ENCODE measurements at regions not wholly inside any gene's neighbourhood (a gene's known extent, or its start where the extent isn't known, plus 50 kb on each side); places are given as distances from the start of the nearest gene placed in this dataset.

GRCh38 chr17:53740312-53740711 is 82.4 kb upstream of the KIF2B start:
- ChIA-PET CTCF (interaction anchor here (2.1 kb wide), 1 partner anchor 18 kb away, joined by 5 read pairs; no protein-coding TSS in a partner anchor), POLR2A (interaction anchor here (0.7 kb wide), 1 partner anchor 11 kb away, joined by 3 read pairs; no protein-coding TSS in a partner anchor)
- Mint-ChIP-seq H3K9me3 (ENCODE audit: unreplicated experiment) (no peaks in the 10 kb centered on the region), H3K4me3 (ENCODE audit: unreplicated experiment) (no peak overlapping the region), H3K4me1 (ENCODE audit: insufficient read depth, unreplicated experiment) (no peaks in the 10 kb centered on the region), H3K27ac (ENCODE audit: low read depth, unreplicated experiment) (no peak overlapping the region), H3K27me3 (ENCODE audit: insufficient read depth, unreplicated experiment) (no peaks in the 10 kb centered on the region), H3K36me3 (ENCODE audit: insufficient read depth, unreplicated experiment) (no peaks in the 10 kb centered on the region)
- no peak for DNase-seq (ENCODE audit: unreplicated experiment)
- intact Hi-C loops (cut with micrococcal nuclease) = no loop called here
- BruUV-seq (replicated peaks) = no TSS peak
- TF ChIP-seq CTCF (IDR thresholded peaks at IDR 0.05; ENCODE audit: unreplicated experiment) = no peak

GRCh38 chr17:53736516-53737240 is 86.0 kb upstream of the KIF2B start:
- intact Hi-C loops (cut with micrococcal nuclease) = no loop called here
- ChIA-PET CTCF (interaction anchor here (1.1 kb wide), 1 partner anchor 10 kb away, joined by 3 read pairs; no protein-coding TSS in a partner anchor), POLR2A (no interaction called here)
- Mint-ChIP-seq H3K27ac (ENCODE audit: low read depth, unreplicated experiment) (no peak overlapping the region), H3K4me3 (ENCODE audit: unreplicated experiment) (no peak overlapping the region), H3K36me3 (ENCODE audit: insufficient read depth, unreplicated experiment) (no peaks in the 10 kb centered on the region), H3K27me3 (ENCODE audit: insufficient read depth, unreplicated experiment) (no peaks in the 10 kb centered on the region), H3K9me3 (ENCODE audit: unreplicated experiment) (no peaks in the 10 kb centered on the region), H3K4me1 (ENCODE audit: insufficient read depth, unreplicated experiment) (no peaks in the 10 kb centered on the region)
- no TSS peak for BruUV-seq (replicated peaks)
- TF ChIP-seq CTCF (IDR thresholded peaks at IDR 0.05; ENCODE audit: unreplicated experiment) = no peak
- DNase-seq (ENCODE audit: unreplicated experiment) = no peak

GRCh38 chr17:53724726-53725125 is 98.0 kb upstream of the KIF2B start:
- intact Hi-C loops (cut with micrococcal nuclease) = no loop called here
- Mint-ChIP-seq H3K27ac (ENCODE audit: low read depth, unreplicated experiment) (no peak overlapping the region), H3K4me3 (ENCODE audit: unreplicated experiment) (no peak overlapping the region), H3K27me3 (ENCODE audit: insufficient read depth, unreplicated experiment) (no peaks in the 10 kb centered on the region), H3K9me3 (ENCODE audit: unreplicated experiment) (peaks cover 11% of the 10 kb centered on the region), H3K4me1 (ENCODE audit: insufficient read depth, unreplicated experiment) (peaks cover 11% of the 10 kb centered on the region), H3K36me3 (ENCODE audit: insufficient read depth, unreplicated experiment) (no peaks in the 10 kb centered on the region)
- no peak for TF ChIP-seq CTCF (IDR thresholded peaks at IDR 0.05; ENCODE audit: unreplicated experiment)
- CTCF ChIA-PET = interaction anchor here (0.6 kb wide), 2 partner anchors 300 to 705 kb away, joined by 3 read pairs; no protein-coding TSS in a partner anchor
- no TSS peak for BruUV-seq (replicated peaks)
- DNase-seq (ENCODE audit: unreplicated experiment) = no peak
- POLR2A ChIA-PET = interaction anchor here (0.9 kb wide), 1 partner anchor 24 kb away, joined by 4 read pairs; no protein-coding TSS in a partner anchor

- intact Hi-C loops (cut with micrococcal nuclease) = no loop called here
- CTCF ChIA-PET = interaction anchor here (1.2 to 2.3 kb wide), 3 partner anchors 14 to 40 kb away, joined by 3 to 5 read pairs (median 3); no protein-coding TSS in a partner anchor
- Mint-ChIP-seq H3K27me3 (ENCODE audit: insufficient read depth, unreplicated experiment) (no peaks in the 10 kb centered on the region), H3K4me1 (ENCODE audit: insufficient read depth, unreplicated experiment) (peaks cover 15% of the 10 kb centered on the region), H3K27ac (ENCODE audit: low read depth, unreplicated experiment) (no peak overlapping the region), H3K36me3 (ENCODE audit: insufficient read depth, unreplicated experiment) (no peaks in the 10 kb centered on the region), H3K9me3 (ENCODE audit: unreplicated experiment) (peaks cover 2% of the 10 kb centered on the region), H3K4me3 (ENCODE audit: unreplicated experiment) (no peak overlapping the region)
- POLR2A ChIA-PET = interaction anchor here (1.2 kb wide), 1 partner anchor 30 kb away, joined by 3 read pairs; no protein-coding TSS in a partner anchor
- peak; percentile 96 for DNase-seq (ENCODE audit: unreplicated experiment)
- TF ChIP-seq CTCF (IDR thresholded peaks at IDR 0.05; ENCODE audit: unreplicated experiment) = no peak
- BruUV-seq (replicated peaks) = no TSS peak
Measured at GRCh38 chr17:53722407-53722806, 100.3 kb upstream of the KIF2B start.
